HepG2 (cell line): ENCODE measurements at regions not wholly inside any gene's neighbourhood (a gene's known extent, or its start where the extent isn't known, plus 50 kb on each side); places are given as distances from the start of the nearest gene placed in this dataset.

Source experiments
- CC2D1A ChIP-seq: sonication (generic); formaldehyde crosslinking; IDR thresholded peaks from 2 replicates; pipeline ENCODE4 v1.8.1; 2023; ENCODE audit warnings: mild to moderate bottlenecking, missing genetic modification reagents
- CTCF ChIP-seq: sonication (generic); formaldehyde crosslinking; IDR thresholded peaks from 2 replicates; pipeline ENCODE4 v1.5.0; 2020; ENCODE audit warnings: mild to moderate bottlenecking, missing genetic modification reagents, moderate library complexity
- GATAD2A ChIP-seq: IDR thresholded peaks from 2 replicates; pipeline ENCODE4 v1.6.1; 2016
- LCORL ChIP-seq, 2 experiments: fragments of 450-650 bp in 1 of 2; sonication (generic) in 1 of 2; formaldehyde crosslinking in 1 of 2; IDR thresholded peaks; 2 replicates each; pipeline versions ENCODE4 v1.5.0 to v1.6.1; 2017 to 2020; ENCODE audit warnings: antibody characterized with exemption in 1 of 2, missing genetic modification reagents in 1 of 2
- MYC ChIP-seq: sonication (generic); formaldehyde crosslinking; IDR thresholded peaks from 2 replicates; pipeline ENCODE4 v1.9.0; 2021; ENCODE audit warnings: missing genetic modification reagents, borderline replicate concordance
- MYPOP ChIP-seq: sonication (generic); formaldehyde crosslinking; IDR thresholded peaks from 2 replicates; pipeline ENCODE4 v1.8.1; 2023; ENCODE audit warnings: mild to moderate bottlenecking, moderate library complexity, missing genetic modification reagents
- NAIF1 ChIP-seq: sonication (generic); formaldehyde crosslinking; IDR thresholded peaks from 2 replicates; pipeline ENCODE4 v1.5.0; 2020; ENCODE audit warnings: mild to moderate bottlenecking, missing genetic modification reagents, borderline replicate concordance
- ONECUT2 ChIP-seq: sonication (generic); formaldehyde crosslinking; IDR thresholded peaks from 2 replicates; pipeline ENCODE4 v1.4.0; 2020; ENCODE audit warnings: missing genetic modification reagents
- POLR2AphosphoS2 ChIP-seq: IDR thresholded peaks from 2 replicates; pipeline ENCODE4 v1.6.1; 2011; ENCODE audit warnings: low read depth, low read length, improper control_type of control experiment
- ZHX1 ChIP-seq: sonication (generic); formaldehyde crosslinking; IDR thresholded peaks from 2 replicates; pipeline ENCODE4 v1.8.1; 2022; ENCODE audit warnings: low read depth, mild to moderate bottlenecking, missing genetic modification reagents
- ZNF142 ChIP-seq: sonication (generic); formaldehyde crosslinking; IDR thresholded peaks from 2 replicates; pipeline ENCODE4 v1.4.0; 2020; ENCODE audit warnings: missing genetic modification reagents
- ZNF335 ChIP-seq: sonication (generic); formaldehyde crosslinking; IDR thresholded peaks from 2 replicates; pipeline ENCODE4 v1.4.0; 2020; ENCODE audit warnings: missing genetic modification reagents
- ZNF503 ChIP-seq: sonication (generic); formaldehyde crosslinking; IDR thresholded peaks from 2 replicates; pipeline ENCODE4 v1.4.0; 2020; ENCODE audit warnings: missing genetic modification reagents
- ZNF543 ChIP-seq: sonication (generic); formaldehyde crosslinking; IDR thresholded peaks from 2 replicates; pipeline ENCODE4 v1.4.0; 2020; ENCODE audit warnings: mild to moderate bottlenecking, missing genetic modification reagents
- ZNF549 ChIP-seq: sonication (generic); formaldehyde crosslinking; IDR thresholded peaks from 2 replicates; pipeline ENCODE4 v1.5.0; 2020; ENCODE audit warnings: missing genetic modification reagents

GRCh38 chr3:11719406-11720303 lies 75.9 kb upstream of the VGLL4 start (continued):
- no peak; the same call in 1 of the 2 replicates for TF ChIP-seq ZNF142 (CRISPR knock-in tag)
- TF ChIP-seq ZNF543 = no peak
- no peak for TF ChIP-seq ZNF503 (CRISPR knock-in tag)
- TF ChIP-seq ONECUT2 = no peak
- TF ChIP-seq CC2D1A = no peak
- TF ChIP-seq MYC (CRISPR knock-in tag) = peak; percentile 50; the same call in 1 of the 2 replicates
- no peak for TF ChIP-seq ZNF549 (CRISPR knock-in tag)
- TF ChIP-seq MYPOP = peak; percentile 52; the same call in 1 of the 2 replicates
- no peak for TF ChIP-seq ZNF335
- TF ChIP-seq ZHX1 (CRISPR knock-in tag) = peak; percentile 63; the same call in 1 of the 2 replicates
- TF ChIP-seq GATAD2A (CRISPR knock-in tag) = no peak
- TF ChIP-seq LCORL (IDR thresholded peaks at IDR 0.05) = no peak
- no peak; the same call in 1 of the 2 replicates for TF ChIP-seq LCORL (CRISPR knock-in tag; IDR thresholded peaks at IDR 0.05)
- TF ChIP-seq CTCF (CRISPR knock-in tag) = no peak
- no peak for TF ChIP-seq POLR2AphosphoS2
- TF ChIP-seq NAIF1 (CRISPR knock-in tag) = no peak
